ENCODE measurements at regions not wholly inside any gene's neighbourhood (a gene's known extent, or its start where the extent isn't known, plus 50 kb on each side); places are given as distances from the start of the nearest gene placed in this dataset.

- H3K27me3 Mint-ChIP-seq: peaks cover 73% of the 10 kb centered on the region
- no peak overlapping the region for H3K4me3 Mint-ChIP-seq
- H3K36me3 Mint-ChIP-seq: no peaks in the 10 kb centered on the region
- CTCF ChIA-PET: no interaction called here
- no peaks in the 10 kb centered on the region for H3K9me3 Mint-ChIP-seq (ENCODE audit: low read depth)
- ATAC-seq (no peak), DNase-seq (no peak)
- H3K4me1 Mint-ChIP-seq: no peaks in the 10 kb centered on the region
- H3K27ac Mint-ChIP-seq: no peak overlapping the region
Observed at GRCh38 chr13:25042151-25042865, 53.6 kb upstream of the PABPC3 start.

- no peak for DNase-seq
- no peaks in the 10 kb centered on the region for H3K36me3 Mint-ChIP-seq
- ATAC-seq: no peak
- H3K27ac Mint-ChIP-seq: no peak overlapping the region
- H3K4me1 Mint-ChIP-seq: peaks cover 2% of the 10 kb centered on the region
- no peaks in the 10 kb centered on the region for H3K9me3 Mint-ChIP-seq (ENCODE audit: low read depth)
- H3K4me3 Mint-ChIP-seq: no peak overlapping the region
- H3K27me3 Mint-ChIP-seq: peaks cover 79% of the 10 kb centered on the region
- CTCF ChIA-PET: no interaction called here
Observed at GRCh38 chr13:25044071-25044470, 51.9 kb upstream of the PABPC3 start.
